AG04450 (cell line): ENCODE measurements at regions not wholly inside any gene's neighbourhood (a gene's known extent, or its start where the extent isn't known, plus 50 kb on each side); places are given as distances from the start of the nearest gene placed in this dataset.

ENCODE experiments used
- CTCF ChIA-PET: fragments of 300-600, 350-600 bp; formaldehyde crosslinking; extraction: SDS; loops from one replicate; lab custom pipeline; 2022; ENCODE audit warnings: antibody characterized with exemption, inconsistent platforms; lab: Charles Lee
- POLR2A ChIA-PET: fragments of 350-600 bp; formaldehyde crosslinking; extraction: SDS; loops from one replicate; lab custom pipeline; 2021; ENCODE audit warnings: antibody characterized with exemption, inconsistent platforms; lab: Yijun Ruan, JAX
- DNase-seq: peaks from one replicate; pipeline ENCODE4 v3.0.0-alpha.2; 2011; ENCODE audit warnings: low read depth, low spot score
- H3K27ac ChIP-seq: one replicate; pipeline ENCODE4 v1.5.1; 2012; ENCODE audit warnings: low read depth, low read length, control low read depth
- H3K27me3 ChIP-seq: one replicate; pipeline ENCODE4 v1.6.0; 2012; ENCODE audit warnings: low read length; ENCODE audit not compliant: control insufficient read depth, insufficient read depth
- H3K4me3 ChIP-seq: 2 replicates; pipeline ENCODE4 v1.5.1; 2011; ENCODE audit warnings: mild to moderate bottlenecking, low read depth, low read length, control low read depth
- H3K9me3 ChIP-seq: 2 replicates; pipeline ENCODE4 v1.5.1; 2012; ENCODE audit warnings: low read length; ENCODE audit not compliant: control insufficient read depth, insufficient read depth
- CTCF ChIP-seq: IDR thresholded peaks from 2 replicates; pipeline ENCODE4 v1.5.1; 2011; ENCODE audit warnings: low read depth, low read length, control low read depth, inconsistent platforms

GRCh38 chr2:221345516-221345915 lies 226.6 kb downstream of the EPHA4 start:
- no peak overlapping the region for H3K4me3 ChIP-seq
- H3K27me3 ChIP-seq, result no peaks in the 10 kb centered on the region
- TF ChIP-seq CTCF, result no peak
- ChIA-PET POLR2A (no interaction called here), CTCF (no interaction called here)
- no peak for DNase-seq
- H3K9me3 ChIP-seq, result no peaks in the 10 kb centered on the region
- no peak overlapping the region for H3K27ac ChIP-seq

GRCh38 chr2:221346411-221346810 lies 225.7 kb downstream of the EPHA4 start:
- Histone ChIP-seq H3K9me3 (no peaks in the 10 kb centered on the region), H3K4me3 (no peak overlapping the region), H3K27me3 (no peaks in the 10 kb centered on the region), H3K27ac (no peak overlapping the region)
- DNase-seq, result no peak
- ChIA-PET CTCF (interaction anchor here (0.6 kb wide), 1 partner anchor 36 kb away, joined by 3 read pairs; no protein-coding TSS in a partner anchor), POLR2A (no interaction called here)
- no peak for TF ChIP-seq CTCF

GRCh38 chr2:221347471-221347870 lies 224.6 kb downstream of the EPHA4 start:
- POLR2A ChIA-PET, result no interaction called here
- CTCF ChIA-PET, result no interaction called here
- TF ChIP-seq CTCF, result no peak
- Histone ChIP-seq H3K27ac (no peak overlapping the region), H3K9me3 (no peaks in the 10 kb centered on the region), H3K27me3 (no peaks in the 10 kb centered on the region), H3K4me3 (no peak overlapping the region)
- DNase-seq, result no peak

DNA sequence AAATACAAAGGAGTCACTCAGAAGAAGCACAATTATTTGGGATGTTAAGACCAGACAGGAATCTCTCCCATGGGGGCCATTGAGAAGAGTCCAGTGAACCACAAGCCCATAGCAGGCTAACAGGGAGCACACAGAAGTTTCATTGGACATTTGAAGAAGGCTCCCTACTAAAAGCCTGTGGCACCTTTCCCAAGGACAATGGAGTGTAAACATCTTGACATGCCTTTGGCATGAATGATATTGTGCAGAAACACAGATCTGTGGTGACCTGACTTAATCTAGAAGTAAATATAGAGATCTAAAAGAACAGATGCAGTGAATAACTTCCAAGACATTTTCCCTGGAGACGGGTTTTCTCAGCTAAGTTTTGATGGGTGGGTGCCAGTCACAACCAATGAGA lies 221.5 kb downstream of the EPHA4 start:
- POLR2A ChIA-PET, result no interaction called here
- H3K9me3 ChIP-seq, result no peaks in the 10 kb centered on the region
- no peak overlapping the region for H3K4me3 ChIP-seq
- H3K27ac ChIP-seq, result no peak overlapping the region
- no peaks in the 10 kb centered on the region for H3K27me3 ChIP-seq
- no peak for DNase-seq
- CTCF ChIA-PET, result no interaction called here
- no peak for TF ChIP-seq CTCF

GRCh38 chr2:221353201-221353600 lies 218.9 kb downstream of the EPHA4 start:
- ChIA-PET POLR2A (no interaction called here), CTCF (no interaction called here)
- no peaks in the 10 kb centered on the region for H3K27me3 ChIP-seq
- no peak for DNase-seq
- H3K27ac ChIP-seq, result no peak overlapping the region
- no peaks in the 10 kb centered on the region for H3K9me3 ChIP-seq
- TF ChIP-seq CTCF, result no peak
- no peak overlapping the region for H3K4me3 ChIP-seq
